OCI-LY1 (cell line): ENCODE measurements at regions not wholly inside any gene's neighbourhood (a gene's known extent, or its start where the extent isn't known, plus 50 kb on each side); places are given as distances from the start of the nearest gene placed in this dataset.
"Not testable (repeated sequence)": the region's sequence is repeated elsewhere in the genome, so short reads cannot be mapped to it uniquely, and the experiment has no call there.

ENCODE experiments used
- H2AFZ ChIP-seq: fragments of 200-600 bp; sonication (generic), shearing (Covaris generic); 2 replicates; pipeline ENCODE4 v1.6.0; 2014; ENCODE audit warnings: antibody characterized with exemption, mild to moderate bottlenecking, low read length
- H3F3A ChIP-seq: fragments of 200-600 bp; sonication (generic), shearing (Covaris generic); 2 replicates; pipeline ENCODE4 v1.6.0; 2014; ENCODE audit warnings: mild to moderate bottlenecking, antibody characterized with exemption, low read length, moderate library complexity; ENCODE audit not compliant: insufficient read depth
- H3K27ac ChIP-seq: fragments of 200-600 bp; sonication (generic); 2 replicates; pipeline ENCODE4 v1.5.1; 2014; ENCODE audit warnings: low read length, mixed run types, mild to moderate bottlenecking, low read depth; ENCODE audit not compliant: poor library complexity, severe bottlenecking
- H3K27me3 ChIP-seq: fragments of 200-600 bp; sonication (generic); 2 replicates; pipeline ENCODE4 v1.6.0; 2014; ENCODE audit warnings: antibody characterized with exemption, mild to moderate bottlenecking, low read length, moderate library complexity; ENCODE audit not compliant: insufficient read depth
- H3K36me3 ChIP-seq: fragments of 200-600 bp; sonication (generic); 2 replicates; pipeline ENCODE4 v1.6.1; 2014; ENCODE audit warnings: mild to moderate bottlenecking, antibody characterized with exemption, low read length, moderate library complexity, mixed read lengths; ENCODE audit not compliant: insufficient read depth
- H3K4me1 ChIP-seq: fragments of 200-600 bp; sonication (generic); 2 replicates; pipeline ENCODE4 v1.5.1; 2014; ENCODE audit warnings: mild to moderate bottlenecking, low read length, moderate library complexity; ENCODE audit not compliant: insufficient read depth, severe bottlenecking
- H3K4me2 ChIP-seq: fragments of 200-600 bp; sonication (generic), shearing (Covaris generic); 2 replicates; pipeline ENCODE4 v1.6.1; 2014; ENCODE audit warnings: low read length
- H3K4me3 ChIP-seq: fragments of 200-600 bp; sonication (generic); 2 replicates; pipeline ENCODE4 v1.5.1; 2014; ENCODE audit warnings: low read length, low read depth, mild to moderate bottlenecking, mixed read lengths; ENCODE audit not compliant: poor library complexity, severe bottlenecking
- H3K79me2 ChIP-seq: fragments of 200-600 bp; shearing (Covaris generic); 2 replicates; pipeline ENCODE4 v1.6.1; 2016; ENCODE audit warnings: mixed run types, low read length, mixed read lengths; ENCODE audit not compliant: insufficient read depth
- H3K9ac ChIP-seq: fragments of 200-600 bp; sonication (generic), shearing (Covaris generic); 2 replicates; pipeline ENCODE4 v1.6.1; 2014; ENCODE audit warnings: mild to moderate bottlenecking, low read length, mixed read lengths
- H3K9me2 ChIP-seq: fragments of 200-600 bp; sonication (generic), shearing (Covaris generic); 2 replicates; pipeline ENCODE4 v1.6.1; 2014; ENCODE audit warnings: low read depth, mild to moderate bottlenecking, low read length, mixed read lengths
- H3K9me3 ChIP-seq: fragments of 200-600 bp; shearing (Covaris generic); 2 replicates; pipeline ENCODE4 v1.6.1; 2014; ENCODE audit warnings: low read length, mixed read lengths
- H4K20me1 ChIP-seq: fragments of 200-600 bp; sonication (generic), shearing (Covaris generic); 2 replicates; pipeline ENCODE4 v1.6.0; 2016; ENCODE audit warnings: mild to moderate bottlenecking, low read length; ENCODE audit not compliant: insufficient read depth
- EZH2 ChIP-seq: fragments of 200-600 bp; sonication (generic), shearing (Covaris generic); IDR thresholded peaks from 2 replicates; pipeline ENCODE4 v1.8.0; 2017; ENCODE audit warnings: borderline replicate concordance, mixed run types, mild to moderate bottlenecking, antibody characterized with exemption, low read length, moderate library complexity, mixed read lengths
- TF ChIP-seq, protein P1 (sequence below): fragments of 200-600 bp; sonication (generic), shearing (Covaris generic); IDR thresholded peaks from 2 replicates; pipeline ENCODE4 v1.5.1; 2017; ENCODE audit warnings: mild to moderate bottlenecking, antibody characterized with exemption, low read length, moderate library complexity, mixed read lengths

DNA sequence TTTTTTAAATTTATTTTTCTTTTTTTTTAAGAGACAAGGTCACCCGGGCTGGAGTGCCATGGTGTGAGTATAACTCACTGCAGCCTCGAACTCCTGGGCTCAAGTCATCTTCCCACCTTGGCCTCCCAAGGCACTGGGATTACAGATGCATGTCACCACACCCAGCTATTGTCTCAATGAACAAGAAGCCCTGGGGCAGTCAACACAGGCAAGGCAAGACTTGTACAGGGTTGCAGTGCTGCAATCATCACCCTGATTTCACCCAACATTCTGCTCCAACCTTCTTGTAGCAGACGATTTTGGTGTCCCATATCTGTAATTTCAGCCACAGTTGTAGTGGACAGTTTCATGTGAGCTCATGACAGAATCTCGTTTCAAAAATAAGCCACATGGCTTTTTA lies 205.8 kb upstream of the KIF2A start:
- no peaks in the 10 kb centered on the region for H3K9me3 ChIP-seq
- no peaks in the 10 kb centered on the region for H3K27me3 ChIP-seq
- H3K9me2 ChIP-seq, result no peaks in the 10 kb centered on the region
- no peak overlapping the region for H3K4me3 ChIP-seq
- H3K9ac ChIP-seq, result no peak overlapping the region
- no peak overlapping the region for H3K4me2 ChIP-seq
- no peak overlapping the region for H2AFZ ChIP-seq
- no peak overlapping the region for H3K27ac ChIP-seq
- no peaks in the 10 kb centered on the region for H3K36me3 ChIP-seq
- no peaks in the 10 kb centered on the region for H3K4me1 ChIP-seq
- no peaks in the 10 kb centered on the region for H3K79me2 ChIP-seq
- no peaks in the 10 kb centered on the region for H3F3A ChIP-seq
- TF ChIP-seq, protein P1, sequence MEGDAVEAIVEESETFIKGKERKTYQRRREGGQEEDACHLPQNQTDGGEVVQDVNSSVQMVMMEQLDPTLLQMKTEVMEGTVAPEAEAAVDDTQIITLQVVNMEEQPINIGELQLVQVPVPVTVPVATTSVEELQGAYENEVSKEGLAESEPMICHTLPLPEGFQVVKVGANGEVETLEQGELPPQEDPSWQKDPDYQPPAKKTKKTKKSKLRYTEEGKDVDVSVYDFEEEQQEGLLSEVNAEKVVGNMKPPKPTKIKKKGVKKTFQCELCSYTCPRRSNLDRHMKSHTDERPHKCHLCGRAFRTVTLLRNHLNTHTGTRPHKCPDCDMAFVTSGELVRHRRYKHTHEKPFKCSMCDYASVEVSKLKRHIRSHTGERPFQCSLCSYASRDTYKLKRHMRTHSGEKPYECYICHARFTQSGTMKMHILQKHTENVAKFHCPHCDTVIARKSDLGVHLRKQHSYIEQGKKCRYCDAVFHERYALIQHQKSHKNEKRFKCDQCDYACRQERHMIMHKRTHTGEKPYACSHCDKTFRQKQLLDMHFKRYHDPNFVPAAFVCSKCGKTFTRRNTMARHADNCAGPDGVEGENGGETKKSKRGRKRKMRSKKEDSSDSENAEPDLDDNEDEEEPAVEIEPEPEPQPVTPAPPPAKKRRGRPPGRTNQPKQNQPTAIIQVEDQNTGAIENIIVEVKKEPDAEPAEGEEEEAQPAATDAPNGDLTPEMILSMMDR, result no peak
- TF ChIP-seq EZH2, result no peak
- no peaks in the 10 kb centered on the region for H4K20me1 ChIP-seq

DNA sequence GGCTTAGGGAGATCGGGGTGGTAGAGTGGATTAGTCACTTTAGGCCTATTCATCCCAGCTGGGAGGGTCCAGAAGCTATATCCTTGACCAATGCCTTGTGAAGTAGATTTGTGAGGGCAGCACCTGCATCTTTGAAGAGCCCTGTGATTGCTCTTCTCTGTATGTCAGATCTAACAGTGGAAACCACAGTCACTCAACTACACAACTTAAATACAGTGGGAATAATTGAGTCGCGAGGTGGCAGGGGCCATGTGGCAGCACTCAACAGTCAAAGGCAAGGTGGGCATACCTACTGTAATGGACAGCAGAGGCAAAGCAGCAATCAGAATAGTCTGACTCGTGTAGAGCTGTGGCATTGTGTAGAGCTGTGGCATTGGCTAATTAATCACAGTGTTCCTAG lies 202.1 kb upstream of the KIF2A start:
- H2AFZ ChIP-seq, H3K9ac ChIP-seq, H3F3A ChIP-seq, H3K36me3 ChIP-seq, H3K9me3 ChIP-seq, H4K20me1 ChIP-seq, H3K9me2 ChIP-seq, H3K79me2 ChIP-seq, H3K4me1 ChIP-seq, H3K27ac ChIP-seq, H3K27me3 ChIP-seq, H3K4me2 ChIP-seq, H3K4me3 ChIP-seq: not testable (repeated sequence)

DNA sequence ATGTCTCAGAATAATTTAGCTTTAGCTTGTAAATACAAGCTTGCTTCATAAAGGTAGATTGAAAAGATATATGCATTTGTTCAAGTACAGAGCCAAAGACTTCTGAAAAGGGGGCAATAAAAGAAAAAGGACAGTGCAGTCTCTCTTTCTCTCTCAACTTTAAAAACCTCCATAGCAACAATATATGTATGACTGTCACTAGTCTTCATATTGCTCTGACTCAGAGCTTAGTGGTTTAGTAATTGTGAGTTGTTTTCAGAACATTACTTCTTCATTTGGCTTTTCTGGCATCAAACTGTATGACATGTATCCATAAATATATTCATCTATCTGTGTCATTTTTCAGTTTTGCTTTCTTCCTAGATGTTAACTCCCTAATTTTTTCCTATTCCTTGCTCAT lies 194.6 kb upstream of the KIF2A start:
- no peak overlapping the region for H3K4me3 ChIP-seq
- no peaks in the 10 kb centered on the region; the same call in 1 of the 2 replicates for H3K27me3 ChIP-seq
- H4K20me1 ChIP-seq, result no peaks in the 10 kb centered on the region
- H2AFZ ChIP-seq, result no peak overlapping the region
- TF ChIP-seq, protein P1, result no peak
- no peak for TF ChIP-seq EZH2
- no peaks in the 10 kb centered on the region for H3K36me3 ChIP-seq
- no peak overlapping the region for H3K4me2 ChIP-seq
- no peak overlapping the region for H3K27ac ChIP-seq
- H3K9me2 ChIP-seq, result no peaks in the 10 kb centered on the region
- H3K9ac ChIP-seq, result no peak overlapping the region
- H3K4me1 ChIP-seq, result no peaks in the 10 kb centered on the region
- H3K79me2 ChIP-seq, result no peaks in the 10 kb centered on the region
- H3K9me3 ChIP-seq, result no peaks in the 10 kb centered on the region
- H3F3A ChIP-seq, result no peaks in the 10 kb centered on the region

DNA sequence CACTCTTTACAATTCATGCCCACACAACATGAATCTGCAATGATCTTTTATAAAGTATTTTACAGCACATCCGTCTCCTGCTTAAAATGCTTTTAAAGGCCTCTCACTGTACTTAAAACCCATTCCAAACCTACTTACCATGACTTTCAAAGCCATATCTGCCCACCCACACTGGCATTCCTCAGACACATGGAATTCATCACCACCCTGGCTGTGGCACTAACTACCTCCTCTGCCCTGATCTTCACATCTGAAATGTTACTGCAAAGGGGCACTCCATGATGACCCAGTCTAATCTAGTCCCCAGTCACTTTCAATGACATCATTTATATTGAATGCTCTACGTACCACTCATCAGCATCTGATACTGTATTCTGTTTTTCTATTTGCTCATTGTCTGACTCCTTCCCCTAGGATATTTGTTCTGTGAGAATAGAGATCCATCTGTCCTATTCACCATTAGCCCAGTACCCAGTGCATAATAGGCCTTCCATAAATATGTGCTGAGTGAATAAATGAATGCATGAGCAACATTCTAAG lies 193.2 kb upstream of the KIF2A start:
- Histone ChIP-seq H4K20me1 (no peaks in the 10 kb centered on the region), H3K9me2 (no peaks in the 10 kb centered on the region), H3K27ac (no peak overlapping the region), H3K4me3 (no peak overlapping the region), H3K4me1 (no peaks in the 10 kb centered on the region), H3K4me2 (no peak overlapping the region), H3K9me3 (no peaks in the 10 kb centered on the region), H2AFZ (no peak overlapping the region), H3K9ac (no peak overlapping the region), H3K36me3 (no peaks in the 10 kb centered on the region), H3K79me2 (no peaks in the 10 kb centered on the region), H3F3A (no peaks in the 10 kb centered on the region), H3K27me3 (no peaks in the 10 kb centered on the region; the same call in 1 of the 2 replicates)
- no peak for TF ChIP-seq EZH2
- TF ChIP-seq, protein P1, result no peak
